ENCODE measurements at regions not wholly inside any gene's neighbourhood (a gene's known extent, or its start where the extent isn't known, plus 50 kb on each side); places are given as distances from the start of the nearest gene placed in this dataset.

- Histone ChIP-seq H3K9me3 (peaks cover 0 to 2% of the 10 kb centered on the region in 2 donors), H3K4me1 (no peaks in the 10 kb centered on the region), H3K27ac (no peak overlapping the region), H3K36me3 (no peaks in the 10 kb centered on the region), H3K4me3 (no peak overlapping the region), H3K27me3 (no peaks in the 10 kb centered on the region)
- ATAC-seq (no peak), DNase-seq (peak in 1 of 4 donors; percentile 38)
- intact Hi-C loops (cut with DNase I): no loop called here
- TF ChIP-seq CTCF (IDR thresholded peaks at IDR 0.05): no peak
Measured at GRCh38 chr22:48736593-48737460, 1090.8 kb downstream of the BRD1 start.

- Histone ChIP-seq H3K4me1 (no peaks in the 10 kb centered on the region), H3K9me3 (peaks cover 0 to 2% of the 10 kb centered on the region in 2 donors), H3K36me3 (no peaks in the 10 kb centered on the region), H3K27me3 (no peaks in the 10 kb centered on the region), H3K27ac (no peak overlapping the region), H3K4me3 (no peak overlapping the region)
- ATAC-seq: no peak
- peak in 1 of 4 donors; percentile 39 for DNase-seq
- no peak for TF ChIP-seq CTCF (IDR thresholded peaks at IDR 0.05)
- intact Hi-C loops (cut with DNase I): no loop called here
Measured at GRCh38 chr22:48734961-48735360, 1092.7 kb downstream of the BRD1 start.

GRCh38 chr22:48734359-48734758, 1093.3 kb downstream of the BRD1 start:
- DNase-seq (no peak), ATAC-seq (no peak)
- intact Hi-C loops (cut with DNase I): no loop called here
- Histone ChIP-seq H3K9me3 (peaks cover 0 to 2% of the 10 kb centered on the region in 2 donors), H3K36me3 (no peaks in the 10 kb centered on the region), H3K27ac (no peak overlapping the region), H3K4me3 (no peak overlapping the region), H3K4me1 (no peaks in the 10 kb centered on the region), H3K27me3 (no peaks in the 10 kb centered on the region)
- TF ChIP-seq CTCF (IDR thresholded peaks at IDR 0.05): no peak

- no peak overlapping the region for H3K4me3 ChIP-seq
- TF ChIP-seq CTCF (IDR thresholded peaks at IDR 0.05): no peak
- peaks cover 0 to 17% of the 10 kb centered on the region in 2 donors for H3K9me3 ChIP-seq
- H3K27me3 ChIP-seq: no peaks in the 10 kb centered on the region
- H3K36me3 ChIP-seq: no peaks in the 10 kb centered on the region
- no peak for ATAC-seq
- DNase-seq: peak in 1 of 4 donors; percentile 47
- no peaks in the 10 kb centered on the region for H3K4me1 ChIP-seq
- no peak overlapping the region for H3K27ac ChIP-seq
- intact Hi-C loops (cut with DNase I): no loop called here
Measured at GRCh38 chr22:48729499-48730171, 1098.0 kb downstream of the BRD1 start.

- no peak for TF ChIP-seq CTCF (IDR thresholded peaks at IDR 0.05)
- intact Hi-C loops (cut with DNase I): no loop called here
- ATAC-seq (no peak), DNase-seq (no peak)
- Histone ChIP-seq H3K27ac (no peak overlapping the region), H3K4me3 (no peak overlapping the region), H3K4me1 (no peaks in the 10 kb centered on the region), H3K9me3 (peaks cover 0 to 17% of the 10 kb centered on the region in 2 donors), H3K36me3 (no peaks in the 10 kb centered on the region), H3K27me3 (no peaks in the 10 kb centered on the region)
Measured at GRCh38 chr22:48727454-48728058, 1100.1 kb downstream of the BRD1 start.

Data from left lung (tissue), 4 donors.